ENCODE measurements at regions not wholly inside any gene's neighbourhood (a gene's known extent, or its start where the extent isn't known, plus 50 kb on each side); places are given as distances from the start of the nearest gene placed in this dataset.

DNA sequence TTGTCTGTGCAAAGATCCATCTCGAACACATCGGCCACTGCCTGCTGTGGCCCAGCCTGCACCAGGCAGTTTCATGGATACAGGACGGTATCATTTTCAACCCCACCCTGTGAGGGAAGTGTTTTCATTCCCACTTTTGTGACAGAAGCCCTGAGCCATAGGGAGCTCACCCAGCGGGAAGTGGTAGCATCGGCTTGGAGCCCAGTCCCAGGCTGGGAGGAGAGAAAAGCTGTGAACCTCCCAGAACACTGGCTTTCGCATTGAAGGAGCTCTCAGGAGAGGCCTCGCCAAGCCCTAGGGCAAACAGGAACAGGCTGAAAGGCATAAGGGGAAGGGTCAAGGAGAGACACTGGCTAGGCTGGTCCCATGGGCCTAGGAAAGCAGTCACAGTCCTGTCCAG, 166.1 kb downstream of the TFCP2L1 start:
- TF ChIP-seq, protein P1, sequence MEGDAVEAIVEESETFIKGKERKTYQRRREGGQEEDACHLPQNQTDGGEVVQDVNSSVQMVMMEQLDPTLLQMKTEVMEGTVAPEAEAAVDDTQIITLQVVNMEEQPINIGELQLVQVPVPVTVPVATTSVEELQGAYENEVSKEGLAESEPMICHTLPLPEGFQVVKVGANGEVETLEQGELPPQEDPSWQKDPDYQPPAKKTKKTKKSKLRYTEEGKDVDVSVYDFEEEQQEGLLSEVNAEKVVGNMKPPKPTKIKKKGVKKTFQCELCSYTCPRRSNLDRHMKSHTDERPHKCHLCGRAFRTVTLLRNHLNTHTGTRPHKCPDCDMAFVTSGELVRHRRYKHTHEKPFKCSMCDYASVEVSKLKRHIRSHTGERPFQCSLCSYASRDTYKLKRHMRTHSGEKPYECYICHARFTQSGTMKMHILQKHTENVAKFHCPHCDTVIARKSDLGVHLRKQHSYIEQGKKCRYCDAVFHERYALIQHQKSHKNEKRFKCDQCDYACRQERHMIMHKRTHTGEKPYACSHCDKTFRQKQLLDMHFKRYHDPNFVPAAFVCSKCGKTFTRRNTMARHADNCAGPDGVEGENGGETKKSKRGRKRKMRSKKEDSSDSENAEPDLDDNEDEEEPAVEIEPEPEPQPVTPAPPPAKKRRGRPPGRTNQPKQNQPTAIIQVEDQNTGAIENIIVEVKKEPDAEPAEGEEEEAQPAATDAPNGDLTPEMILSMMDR (conservative IDR thresholded peaks at IDR 0.05), result no peak
- TF ChIP-seq ZFX (IDR thresholded peaks at IDR 0.05), result no peak

Data from C4-2B (cell line).